HG02610 (cell line): ENCODE measurements at regions not wholly inside any gene's neighbourhood (a gene's known extent, or its start where the extent isn't known, plus 50 kb on each side); places are given as distances from the start of the nearest gene placed in this dataset.

Experiments
- ATAC-seq: cut with Tn5 transposase; IDR thresholded peaks from one replicate; pipeline ENCODE4 v1.9.1; 2021; ENCODE audit warnings: mild to moderate bottlenecking, moderate library complexity; ENCODE audit not compliant: unreplicated experiment

GRCh38 chr2:171225989-171226388 is 65.3 kb upstream of the TLK1 start:
- ATAC-seq: no peak

DNA sequence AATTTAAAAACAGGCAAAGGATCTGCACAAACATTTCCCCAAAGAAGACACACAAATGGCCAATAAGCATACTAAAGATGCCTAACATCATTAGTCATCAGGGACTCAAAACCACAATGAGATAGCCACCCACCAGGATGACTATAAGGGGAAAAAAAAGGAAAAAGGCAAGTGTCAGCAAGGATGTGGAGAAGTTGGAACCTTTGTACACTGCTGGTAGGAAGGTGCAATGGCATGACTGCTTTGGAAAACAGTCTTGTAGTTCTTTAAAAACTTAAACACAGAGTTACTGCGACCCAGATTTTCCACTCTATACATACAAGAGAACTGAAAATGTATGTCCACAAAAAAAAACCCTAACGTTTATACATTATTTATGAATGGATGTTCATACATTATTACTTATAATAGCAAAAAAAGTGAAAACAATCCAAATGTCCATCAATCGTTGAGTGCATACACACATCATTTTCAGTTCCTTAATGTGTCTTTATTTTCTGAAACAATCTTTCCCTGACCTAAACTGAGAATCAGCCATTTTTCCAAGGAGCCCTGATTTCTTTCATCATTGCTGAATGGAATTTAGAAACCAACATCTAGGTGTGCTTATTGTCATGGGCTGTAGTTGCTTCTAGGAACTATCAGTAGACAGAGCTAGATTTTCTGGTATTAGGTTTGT is 64.7 kb upstream of the TLK1 start:
- no peak for ATAC-seq

- ATAC-seq: no peak
Measured at GRCh38 chr2:171217330-171217729, 56.6 kb upstream of the TLK1 start.

- ATAC-seq: no peak
Measured at GRCh38 chr2:171216631-171217030, 55.9 kb upstream of the TLK1 start.

DNA sequence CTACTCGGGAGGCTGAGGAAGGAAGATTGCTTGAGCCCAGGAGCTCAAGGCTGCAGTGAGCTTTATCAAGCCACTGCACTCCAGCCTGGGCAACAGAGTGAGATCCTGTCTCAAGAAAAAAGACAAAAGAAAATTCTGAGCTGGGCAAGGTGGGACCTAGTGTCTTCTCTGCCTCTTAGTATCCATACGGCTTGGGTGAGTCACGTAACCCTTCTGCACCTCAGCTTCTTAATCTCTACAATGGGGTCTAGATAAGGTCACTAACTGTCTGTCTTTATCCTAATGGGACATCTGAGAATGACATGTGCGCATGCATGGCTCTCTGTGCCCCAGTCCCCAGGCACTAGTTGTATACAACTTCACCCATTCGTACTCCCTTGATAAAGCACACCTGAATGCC is 53.4 kb upstream of the TLK1 start:
- ATAC-seq: no peak

- peak; percentile 69 for ATAC-seq
Measured at GRCh38 chr2:171210864-171211431, 50.3 kb upstream of the TLK1 start.
